Subcutaneous abdominal adipose tissue (tissue), 5 donors: ENCODE measurements at regions not wholly inside any gene's neighbourhood (a gene's known extent, or its start where the extent isn't known, plus 50 kb on each side); places are given as distances from the start of the nearest gene placed in this dataset.

Source experiments
- H3K27ac ChIP-seq: one replicate; pipeline ENCODE4 v1.7.0; 2013; ENCODE audit warnings: low read depth, mild to moderate bottlenecking, inconsistent platforms, low read length, moderate library complexity
- H3K27me3 ChIP-seq, 5 donors: one replicate each; pipeline ENCODE4 v1.7.0; 2013; ENCODE audit warnings: low read length in 5 of 5, inconsistent platforms in 1 of 5; ENCODE audit not compliant: control insufficient read depth in 5 of 5, insufficient read depth in 4 of 5
- H3K36me3 ChIP-seq, 5 donors: one replicate each; pipeline ENCODE4 v1.7.0; 2013; ENCODE audit warnings: low read length in 5 of 5; ENCODE audit not compliant: control insufficient read depth in 5 of 5, insufficient read depth in 5 of 5
- H3K4me1 ChIP-seq, 5 donors: one replicate each; pipeline ENCODE4 v1.7.0; 2013; ENCODE audit warnings: low read length in 5 of 5, mild to moderate bottlenecking in 3 of 5, moderate library complexity in 1 of 5; ENCODE audit not compliant: control insufficient read depth in 5 of 5, insufficient read depth in 5 of 5
- H3K4me3 ChIP-seq, 5 donors: one replicate each; pipeline ENCODE4 v1.7.0; 2013; ENCODE audit warnings: low read length in 5 of 5, low read depth in 1 of 5
- H3K9ac ChIP-seq, 5 donors: one replicate each; pipeline ENCODE4 v1.7.0; 2013; ENCODE audit warnings: low read length in 5 of 5, mild to moderate bottlenecking in 4 of 5, moderate library complexity in 3 of 5
- H3K9me3 ChIP-seq, 5 donors: one replicate each; pipeline ENCODE4 v1.7.0; 2013; ENCODE audit warnings: low read length in 5 of 5; ENCODE audit not compliant: control insufficient read depth in 5 of 5
- donor health status: healthy.
- donor health status: healthy.
- donor health status: healthy.
- donor health status: healthy.
- donor health status: healthy.

- H3K27me3 ChIP-seq = no peaks in the 10 kb centered on the region
- no peaks in the 10 kb centered on the region for H3K4me1 ChIP-seq
- H3K9ac ChIP-seq = no peak overlapping the region
- H3K9me3 ChIP-seq = no peaks in the 10 kb centered on the region
- H3K27ac ChIP-seq = no peak overlapping the region
- no peak overlapping the region for H3K4me3 ChIP-seq
- no peaks in the 10 kb centered on the region for H3K36me3 ChIP-seq
Measured at GRCh38 chr7:106487892-106488291, 173.1 kb downstream of the CCDC71L start.

- no peak overlapping the region for H3K9ac ChIP-seq
- H3K27ac ChIP-seq = no peak overlapping the region
- no peaks in the 10 kb centered on the region for H3K36me3 ChIP-seq
- H3K4me1 ChIP-seq = no peaks in the 10 kb centered on the region
- H3K27me3 ChIP-seq = no peaks in the 10 kb centered on the region
- H3K4me3 ChIP-seq = no peak overlapping the region
- H3K9me3 ChIP-seq = no peaks in the 10 kb centered on the region
Measured at GRCh38 chr7:106486331-106486730, 174.6 kb downstream of the CCDC71L start.

GRCh38 chr7:106485919-106486318 is 175.0 kb downstream of the CCDC71L start:
- Histone ChIP-seq H3K4me1 (no peaks in the 10 kb centered on the region), H3K9ac (no peak overlapping the region), H3K4me3 (no peak overlapping the region), H3K27ac (no peak overlapping the region), H3K9me3 (no peaks in the 10 kb centered on the region), H3K27me3 (no peaks in the 10 kb centered on the region), H3K36me3 (no peaks in the 10 kb centered on the region)

- Histone ChIP-seq H3K4me1 (no peaks in the 10 kb centered on the region), H3K36me3 (no peaks in the 10 kb centered on the region), H3K9ac (no peak overlapping the region), H3K9me3 (no peaks in the 10 kb centered on the region), H3K27me3 (no peaks in the 10 kb centered on the region), H3K4me3 (no peak overlapping the region), H3K27ac (no peak overlapping the region)
Measured at GRCh38 chr7:106485031-106485551, 175.9 kb downstream of the CCDC71L start.

- no peaks in the 10 kb centered on the region for H3K9me3 ChIP-seq
- no peaks in the 10 kb centered on the region for H3K27me3 ChIP-seq
- H3K36me3 ChIP-seq = no peaks in the 10 kb centered on the region
- H3K4me3 ChIP-seq = no peak overlapping the region
- no peak overlapping the region for H3K9ac ChIP-seq
- no peak overlapping the region for H3K27ac ChIP-seq
- H3K4me1 ChIP-seq = no peaks in the 10 kb centered on the region
Measured at GRCh38 chr7:106484562-106484961, 176.4 kb downstream of the CCDC71L start.

GRCh38 chr7:106482091-106482490 is 178.9 kb downstream of the CCDC71L start:
- Histone ChIP-seq H3K4me1 (no peaks in the 10 kb centered on the region), H3K4me3 (no peak overlapping the region), H3K36me3 (no peaks in the 10 kb centered on the region), H3K27me3 (no peaks in the 10 kb centered on the region), H3K9ac (no peak overlapping the region), H3K9me3 (no peaks in the 10 kb centered on the region), H3K27ac (no peak overlapping the region)

GRCh38 chr7:106480616-106481031 is 180.3 kb downstream of the CCDC71L start:
- Histone ChIP-seq H3K9ac (no peak overlapping the region), H3K4me3 (no peak overlapping the region), H3K9me3 (no peaks in the 10 kb centered on the region), H3K36me3 (no peaks in the 10 kb centered on the region), H3K4me1 (no peaks in the 10 kb centered on the region), H3K27me3 (no peaks in the 10 kb centered on the region), H3K27ac (no peak overlapping the region)

- Histone ChIP-seq H3K27ac (no peak overlapping the region), H3K4me1 (no peaks in the 10 kb centered on the region), H3K36me3 (no peaks in the 10 kb centered on the region), H3K4me3 (no peak overlapping the region), H3K9ac (no peak overlapping the region), H3K27me3 (no peaks in the 10 kb centered on the region), H3K9me3 (no peaks in the 10 kb centered on the region)
Measured at GRCh38 chr7:106480161-106480579, 180.8 kb downstream of the CCDC71L start.

- H3K4me1 ChIP-seq = no peaks in the 10 kb centered on the region
- no peak overlapping the region for H3K27ac ChIP-seq
- H3K9me3 ChIP-seq = no peaks in the 10 kb centered on the region
- H3K27me3 ChIP-seq = no peaks in the 10 kb centered on the region
- no peak overlapping the region for H3K9ac ChIP-seq
- no peaks in the 10 kb centered on the region for H3K36me3 ChIP-seq
- H3K4me3 ChIP-seq = no peak overlapping the region
Measured at GRCh38 chr7:106476751-106477150, 184.2 kb downstream of the CCDC71L start.

- no peak overlapping the region for H3K9ac ChIP-seq
- no peaks in the 10 kb centered on the region for H3K9me3 ChIP-seq
- no peak overlapping the region for H3K4me3 ChIP-seq
- no peaks in the 10 kb centered on the region for H3K36me3 ChIP-seq
- H3K27ac ChIP-seq = no peak overlapping the region
- no peaks in the 10 kb centered on the region for H3K4me1 ChIP-seq
- no peaks in the 10 kb centered on the region for H3K27me3 ChIP-seq
Measured at GRCh38 chr7:106472741-106473140, 188.0 kb upstream of the NAMPT start.
